Endodermal cell (in vitro differentiated cells): ENCODE measurements at regions not wholly inside any gene's neighbourhood (a gene's known extent, or its start where the extent isn't known, plus 50 kb on each side); places are given as distances from the start of the nearest gene placed in this dataset.
A peak's percentile ranks its signal among the peaks of the same experiment; 100 is the strongest.

Experiments used
- DNase-seq: peaks from one replicate; pipeline ENCODE4 v3.0.0-alpha.2; 2017
- H3K27ac ChIP-seq: 2 replicates; pipeline ENCODE4 v1.5.1; 2013; ENCODE audit warnings: mild to moderate bottlenecking, low read depth, low read length, moderate library complexity
- H3K27me3 ChIP-seq: 2 replicates; pipeline ENCODE4 v1.6.1; 2013; ENCODE audit warnings: mild to moderate bottlenecking, low read length, moderate library complexity; ENCODE audit not compliant: insufficient read depth, control insufficient read depth, poor library complexity, severe bottlenecking
- H3K36me3 ChIP-seq: 2 replicates; pipeline ENCODE4 v1.7.0; 2013; ENCODE audit warnings: mild to moderate bottlenecking, low read length, moderate library complexity; ENCODE audit not compliant: control insufficient read depth, insufficient read depth
- H3K4me1 ChIP-seq: one replicate; pipeline ENCODE4 v1.7.0; 2013; ENCODE audit warnings: low read length; ENCODE audit not compliant: control insufficient read depth, insufficient read depth
- H3K4me3 ChIP-seq: 2 replicates; pipeline ENCODE4 v1.5.1; 2013; ENCODE audit warnings: mild to moderate bottlenecking, low read length, moderate library complexity
- H3K9ac ChIP-seq: 2 replicates; pipeline ENCODE4 v1.6.1; 2013; ENCODE audit warnings: mild to moderate bottlenecking, low read length, moderate library complexity; ENCODE audit not compliant: poor library complexity, severe bottlenecking; ENCODE audit errors: extremely low read depth
- H3K9me3 ChIP-seq: 2 replicates; pipeline ENCODE4 v1.6.1; 2013; ENCODE audit warnings: mild to moderate bottlenecking, low read length, moderate library complexity; ENCODE audit not compliant: control insufficient read depth
- H3K27ac Mint-ChIP-seq: 2 replicates; pipeline ENCODE4 v1.8.0; 2020; ENCODE audit warnings: mixed read lengths
- H3K27me3 Mint-ChIP-seq: 2 replicates; pipeline ENCODE4 v1.8.0; 2021; ENCODE audit warnings: mild to moderate bottlenecking, mixed read lengths; ENCODE audit not compliant: insufficient read depth
- H3K36me3 Mint-ChIP-seq: 2 replicates; pipeline ENCODE4 v1.8.0; 2020; ENCODE audit warnings: low read depth, mixed read lengths
- H3K4me1 Mint-ChIP-seq: 2 replicates; pipeline ENCODE4 v1.8.0; 2020; ENCODE audit warnings: mixed read lengths
- H3K4me3 Mint-ChIP-seq: 2 replicates; pipeline ENCODE4 v1.8.0; 2020; ENCODE audit warnings: mild to moderate bottlenecking, moderate library complexity, mixed read lengths
- H3K9me3 Mint-ChIP-seq: 2 replicates; pipeline ENCODE4 v1.8.0; 2020; ENCODE audit warnings: mild to moderate bottlenecking, mixed read lengths
- CTCF ChIP-seq: fragments of 200-600 bp; sonication (generic); conservative IDR thresholded peaks from 2 replicates; pipeline ENCODE4 v1.5.0; 2021; ENCODE audit warnings: antibody characterized with exemption, mild to moderate bottlenecking
- WGBS, 2 experiments: methylation state at CpG; one replicate each; pipeline versions ENCODE4 v1.1.5 to v1.1.7; 2013; ENCODE audit warnings: missing lambda C conversion rate in 2 of 2, mixed read lengths in 1 of 2; ENCODE audit not compliant: insufficient coverage in 1 of 2, insufficient read length in 1 of 2; 5-methylcytosine and 5-hydroxymethylcytosine counted together

- H3K36me3 Mint-ChIP-seq, result no peaks in the 10 kb centered on the region
- no peak for TF ChIP-seq CTCF
- no peak overlapping the region for H3K27ac Mint-ChIP-seq
- DNase-seq, result no peak
- no peaks in the 10 kb centered on the region for H3K9me3 Mint-ChIP-seq
- no peaks in the 10 kb centered on the region for H3K27me3 ChIP-seq
- no peaks in the 10 kb centered on the region for H3K9me3 ChIP-seq
- no peak overlapping the region for H3K27ac ChIP-seq
- no peak overlapping the region for H3K4me3 Mint-ChIP-seq
- H3K4me1 Mint-ChIP-seq, result peaks cover 7% of the 10 kb centered on the region
- H3K36me3 ChIP-seq, result no peaks in the 10 kb centered on the region
- no peaks in the 10 kb centered on the region for H3K4me1 ChIP-seq
- 98 to 100% methylated on average over 2 of the region's 2 CpGs for WGBS, 2 experiments
- H3K4me3 ChIP-seq, result no peak overlapping the region
- no peak overlapping the region for H3K9ac ChIP-seq
- H3K27me3 Mint-ChIP-seq, result peaks cover 21% of the 10 kb centered on the region
Measured at GRCh38 chr14:34232790-34233189, 229.2 kb downstream of the SPTSSA start.

- Mint-ChIP-seq H3K4me1 (peaks cover 8% of the 10 kb centered on the region), H3K9me3 (no peaks in the 10 kb centered on the region), H3K4me3 (no peak overlapping the region), H3K27ac (no peak overlapping the region), H3K36me3 (no peaks in the 10 kb centered on the region), H3K27me3 (peaks cover 29% of the 10 kb centered on the region)
- Histone ChIP-seq H3K27me3 (no peaks in the 10 kb centered on the region), H3K27ac (no peak overlapping the region), H3K36me3 (no peaks in the 10 kb centered on the region), H3K9ac (no peak overlapping the region), H3K4me3 (no peak overlapping the region), H3K4me1 (no peaks in the 10 kb centered on the region), H3K9me3 (no peaks in the 10 kb centered on the region)
- TF ChIP-seq CTCF, result no peak
- no peak for DNase-seq
- 88 to 100% methylated on average over 2 to 4 of the region's 5 CpGs for WGBS, 2 experiments
Measured at GRCh38 chr14:34231626-34232025, 230.4 kb downstream of the SPTSSA start.

GRCh38 chr14:34229140-34229539 is 232.9 kb downstream of the SPTSSA start:
- no peaks in the 10 kb centered on the region for H3K36me3 ChIP-seq
- H3K27me3 ChIP-seq, result no peaks in the 10 kb centered on the region
- H3K4me3 Mint-ChIP-seq, result no peak overlapping the region
- WGBS, 2 experiments, result 92 to 94% methylated on average over 2 to 7 of the region's 7 CpGs
- no peak for DNase-seq
- H3K9me3 Mint-ChIP-seq, result no peaks in the 10 kb centered on the region
- no peak overlapping the region for H3K27ac ChIP-seq
- peaks cover 19% of the 10 kb centered on the region for H3K4me1 Mint-ChIP-seq
- TF ChIP-seq CTCF, result peak; percentile 15
- H3K9me3 ChIP-seq, result no peaks in the 10 kb centered on the region
- peaks cover 21% of the 10 kb centered on the region for H3K27me3 Mint-ChIP-seq
- H3K4me3 ChIP-seq, result no peak overlapping the region
- H3K9ac ChIP-seq, result no peak overlapping the region
- no peak overlapping the region for H3K27ac Mint-ChIP-seq
- no peaks in the 10 kb centered on the region for H3K36me3 Mint-ChIP-seq
- no peaks in the 10 kb centered on the region for H3K4me1 ChIP-seq
